PC-3 (cell line): ENCODE measurements at regions not wholly inside any gene's neighbourhood (a gene's known extent, or its start where the extent isn't known, plus 50 kb on each side); places are given as distances from the start of the nearest gene placed in this dataset.

ENCODE experiments used
- CTCF ChIP-seq: fragments of 300-600 bp; sonication (generic); conservative IDR thresholded peaks from 2 replicates; pipeline ENCODE4 v1.5.1; 2017; ENCODE audit warnings: antibody characterized with exemption, low read depth, mild to moderate bottlenecking, low read length
- EZH2 ChIP-seq: fragments of 300-600 bp; sonication (generic); IDR thresholded peaks from one replicate; pipeline ENCODE4 v1.6.1; 2017; ENCODE audit warnings: antibody characterized with exemption, mild to moderate bottlenecking, low read length; ENCODE audit not compliant: unreplicated experiment
- EZH2phosphoT487 ChIP-seq: fragments of 300-600 bp; sonication (generic); IDR thresholded peaks from 2 replicates; pipeline ENCODE4 v1.6.1; 2018; ENCODE audit warnings: mild to moderate bottlenecking, antibody characterized with exemption, low read length, borderline replicate concordance

- TF ChIP-seq CTCF (no peak), EZH2 (no peak), EZH2phosphoT487 (no peak)
These were observed 200.7 kb downstream of the RAMP3 start for GRCh38 chr7:45358287-45358686.
